ENCODE measurements at regions not wholly inside any gene's neighbourhood (a gene's known extent, or its start where the extent isn't known, plus 50 kb on each side); places are given as distances from the start of the nearest gene placed in this dataset.

GRCh38 chr2:207312006-207312356 is 146.2 kb upstream of the KLF7 start:
- H3K9me3 ChIP-seq (ENCODE audit: low read depth), result no peaks in the 10 kb centered on the region
- DNase-seq (ENCODE audit: low spot score), result no peak
- H3K36me3 ChIP-seq (replicated peaks; ENCODE audit: insufficient read depth, low read depth), result no peaks in the 10 kb centered on the region
- peaks cover 3% of the 10 kb centered on the region for H3K4me1 ChIP-seq (ENCODE audit: insufficient read depth)
- no peaks in the 10 kb centered on the region for H3K27me3 ChIP-seq
- TF ChIP-seq EZH2phosphoT487 (IDR thresholded peaks at IDR 0.05; ENCODE audit: low read depth, severe bottlenecking, unreplicated experiment), result no peak
- TF ChIP-seq EZH2 (IDR thresholded peaks at IDR 0.05; ENCODE audit: borderline replicate concordance), result no peak
- TF ChIP-seq, protein P1, sequence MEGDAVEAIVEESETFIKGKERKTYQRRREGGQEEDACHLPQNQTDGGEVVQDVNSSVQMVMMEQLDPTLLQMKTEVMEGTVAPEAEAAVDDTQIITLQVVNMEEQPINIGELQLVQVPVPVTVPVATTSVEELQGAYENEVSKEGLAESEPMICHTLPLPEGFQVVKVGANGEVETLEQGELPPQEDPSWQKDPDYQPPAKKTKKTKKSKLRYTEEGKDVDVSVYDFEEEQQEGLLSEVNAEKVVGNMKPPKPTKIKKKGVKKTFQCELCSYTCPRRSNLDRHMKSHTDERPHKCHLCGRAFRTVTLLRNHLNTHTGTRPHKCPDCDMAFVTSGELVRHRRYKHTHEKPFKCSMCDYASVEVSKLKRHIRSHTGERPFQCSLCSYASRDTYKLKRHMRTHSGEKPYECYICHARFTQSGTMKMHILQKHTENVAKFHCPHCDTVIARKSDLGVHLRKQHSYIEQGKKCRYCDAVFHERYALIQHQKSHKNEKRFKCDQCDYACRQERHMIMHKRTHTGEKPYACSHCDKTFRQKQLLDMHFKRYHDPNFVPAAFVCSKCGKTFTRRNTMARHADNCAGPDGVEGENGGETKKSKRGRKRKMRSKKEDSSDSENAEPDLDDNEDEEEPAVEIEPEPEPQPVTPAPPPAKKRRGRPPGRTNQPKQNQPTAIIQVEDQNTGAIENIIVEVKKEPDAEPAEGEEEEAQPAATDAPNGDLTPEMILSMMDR (IDR thresholded peaks at IDR 0.05; ENCODE audit: poor library complexity), result no peak
- H3K9me2 ChIP-seq (replicated peaks; ENCODE audit: insufficient read depth), result no peaks in the 10 kb centered on the region
- H3K4me2 ChIP-seq, result no peak overlapping the region
- no peak overlapping the region for H2AFZ ChIP-seq
- H3K4me3 ChIP-seq, result no peak overlapping the region
- H3K79me2 ChIP-seq, result no peaks in the 10 kb centered on the region
- H3K27ac ChIP-seq, result peak overlapping the region; percentile 38
- H4K20me1 ChIP-seq (ENCODE audit: insufficient read depth, poor library complexity, severe bottlenecking), result no peaks in the 10 kb centered on the region

- TF ChIP-seq EZH2phosphoT487 (IDR thresholded peaks at IDR 0.05; ENCODE audit: low read depth, severe bottlenecking, unreplicated experiment) (no peak), EZH2 (IDR thresholded peaks at IDR 0.05; ENCODE audit: borderline replicate concordance) (no peak)
- TF ChIP-seq, protein P1 (IDR thresholded peaks at IDR 0.05; ENCODE audit: poor library complexity), result no peak
- H2AFZ ChIP-seq, result no peak overlapping the region
- H4K20me1 ChIP-seq (ENCODE audit: insufficient read depth, poor library complexity, severe bottlenecking), result no peaks in the 10 kb centered on the region
- no peaks in the 10 kb centered on the region for H3K27me3 ChIP-seq
- 55% methylated on average over 2 of the region's 2 CpGs for WGBS (ENCODE audit: low lambda C conversion rate, missing lambda C conversion rate)
- H3K9me3 ChIP-seq (ENCODE audit: low read depth), result no peaks in the 10 kb centered on the region
- no peak for DNase-seq (ENCODE audit: low spot score)
- no peak overlapping the region for H3K4me3 ChIP-seq
- no peaks in the 10 kb centered on the region for H3K9me2 ChIP-seq (replicated peaks; ENCODE audit: insufficient read depth)
- H3K36me3 ChIP-seq (replicated peaks; ENCODE audit: insufficient read depth, low read depth), result no peaks in the 10 kb centered on the region
- no peak overlapping the region for H3K27ac ChIP-seq
- no peaks in the 10 kb centered on the region for H3K79me2 ChIP-seq
- peaks cover 3% of the 10 kb centered on the region for H3K4me1 ChIP-seq (ENCODE audit: insufficient read depth)
- no peak overlapping the region for H3K4me2 ChIP-seq
Measured at GRCh38 chr2:207313947-207314346, 148.2 kb upstream of the KLF7 start.

- H3K27me3 ChIP-seq, result no peaks in the 10 kb centered on the region
- no peak overlapping the region for H3K4me2 ChIP-seq
- WGBS (ENCODE audit: low lambda C conversion rate, missing lambda C conversion rate), result 71% methylated on average over 2 of the region's 2 CpGs
- no peaks in the 10 kb centered on the region for H3K9me3 ChIP-seq (ENCODE audit: low read depth)
- DNase-seq (ENCODE audit: low spot score), result no peak
- H3K27ac ChIP-seq, result no peak overlapping the region
- H3K4me1 ChIP-seq (ENCODE audit: insufficient read depth), result peaks cover 3% of the 10 kb centered on the region
- no peaks in the 10 kb centered on the region for H4K20me1 ChIP-seq (ENCODE audit: insufficient read depth, poor library complexity, severe bottlenecking)
- H3K4me3 ChIP-seq, result no peak overlapping the region
- H2AFZ ChIP-seq, result no peak overlapping the region
- no peaks in the 10 kb centered on the region for H3K36me3 ChIP-seq (replicated peaks; ENCODE audit: insufficient read depth, low read depth)
- TF ChIP-seq EZH2 (IDR thresholded peaks at IDR 0.05; ENCODE audit: borderline replicate concordance), result no peak
- TF ChIP-seq EZH2phosphoT487 (IDR thresholded peaks at IDR 0.05; ENCODE audit: low read depth, severe bottlenecking, unreplicated experiment), result no peak
- TF ChIP-seq, protein P1 (IDR thresholded peaks at IDR 0.05; ENCODE audit: poor library complexity), result no peak
- H3K9me2 ChIP-seq (replicated peaks; ENCODE audit: insufficient read depth), result no peaks in the 10 kb centered on the region
- H3K79me2 ChIP-seq, result no peaks in the 10 kb centered on the region
Measured at GRCh38 chr2:207315131-207315530, 149.4 kb upstream of the KLF7 start.

DNA sequence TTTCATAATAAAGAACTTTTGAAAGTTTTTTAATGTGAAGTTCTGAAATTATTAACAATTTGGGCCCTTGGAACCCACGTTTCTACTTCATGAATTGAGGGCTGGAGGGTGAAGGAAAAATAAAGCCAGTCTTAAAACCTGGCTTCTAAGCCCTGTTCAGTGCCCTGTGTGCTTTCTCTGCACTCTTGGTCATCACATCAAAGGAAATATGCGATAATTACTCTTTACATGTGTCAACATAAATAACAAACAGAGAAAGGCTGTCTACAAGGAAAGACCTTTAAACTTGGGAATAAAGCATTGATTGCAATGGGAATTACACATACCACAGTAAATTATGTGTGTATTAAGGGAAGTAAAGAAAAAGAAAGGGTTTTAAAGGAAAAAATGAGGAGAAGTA is 150.7 kb upstream of the KLF7 start:
- Histone ChIP-seq H3K36me3 (replicated peaks; ENCODE audit: insufficient read depth, low read depth) (no peaks in the 10 kb centered on the region), H2AFZ (no peak overlapping the region), H3K27me3 (no peaks in the 10 kb centered on the region), H3K4me3 (no peak overlapping the region), H3K79me2 (no peaks in the 10 kb centered on the region), H3K4me1 (ENCODE audit: insufficient read depth) (no peaks in the 10 kb centered on the region), H3K9me2 (replicated peaks; ENCODE audit: insufficient read depth) (no peaks in the 10 kb centered on the region), H4K20me1 (ENCODE audit: insufficient read depth, poor library complexity, severe bottlenecking) (no peaks in the 10 kb centered on the region), H3K27ac (no peak overlapping the region), H3K9me3 (ENCODE audit: low read depth) (no peaks in the 10 kb centered on the region), H3K4me2 (no peak overlapping the region)
- TF ChIP-seq, protein P1 (IDR thresholded peaks at IDR 0.05; ENCODE audit: poor library complexity), result no peak
- TF ChIP-seq EZH2 (IDR thresholded peaks at IDR 0.05; ENCODE audit: borderline replicate concordance) (no peak), EZH2phosphoT487 (IDR thresholded peaks at IDR 0.05; ENCODE audit: low read depth, severe bottlenecking, unreplicated experiment) (no peak)
- no peak for DNase-seq (ENCODE audit: low spot score)
- WGBS (ENCODE audit: low lambda C conversion rate, missing lambda C conversion rate), result 68% methylated on average over 2 of the region's 2 CpGs
